HG02798 (cell line): ENCODE measurements at regions not wholly inside any gene's neighbourhood (a gene's known extent, or its start where the extent isn't known, plus 50 kb on each side); places are given as distances from the start of the nearest gene placed in this dataset.

ENCODE experiments used
- ATAC-seq: cut with Tn5 transposase; IDR thresholded peaks from one replicate; pipeline ENCODE4 v1.9.1; 2021; ENCODE audit warnings: mild to moderate bottlenecking; ENCODE audit not compliant: unreplicated experiment, poor library complexity

DNA sequence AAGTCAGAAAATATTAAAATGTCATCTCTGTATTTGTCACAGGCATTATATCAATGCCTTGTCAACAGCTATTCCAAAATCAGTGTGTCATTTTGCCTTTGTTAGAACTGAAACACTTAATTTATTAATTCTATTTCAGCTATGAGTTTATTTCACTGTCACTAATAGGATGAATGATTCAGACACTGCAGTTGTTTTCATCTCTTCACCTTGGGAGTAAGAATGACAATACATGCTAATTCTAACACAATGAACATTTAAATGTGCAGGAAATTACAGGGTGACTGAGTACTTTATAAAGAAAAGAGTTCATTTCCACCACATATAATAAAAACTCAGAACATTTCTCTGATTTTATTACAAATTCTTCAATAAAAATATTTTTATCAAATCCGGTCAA is 109.7 kb downstream of the P2RY1 start:
- no peak for ATAC-seq

DNA sequence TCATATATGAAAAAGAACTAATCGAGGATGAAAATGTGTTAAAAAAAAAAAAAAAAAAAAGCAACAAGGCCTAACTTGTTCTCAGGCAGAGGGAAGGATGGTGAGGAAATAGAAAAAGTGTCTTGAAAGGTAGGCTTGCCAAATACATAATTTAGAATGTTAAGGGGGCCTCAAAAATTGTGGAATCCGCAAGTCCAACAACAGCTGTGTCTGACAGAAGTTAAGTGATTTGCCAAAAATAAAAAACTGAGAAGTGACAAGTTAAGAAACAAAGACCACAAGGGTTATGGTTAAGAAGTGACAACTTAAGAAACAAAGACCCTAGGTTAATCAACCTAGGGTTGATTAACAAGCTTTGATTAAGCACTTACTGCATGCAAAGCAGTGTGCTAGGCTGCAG is 110.6 kb downstream of the P2RY1 start:
- no peak for ATAC-seq

DNA sequence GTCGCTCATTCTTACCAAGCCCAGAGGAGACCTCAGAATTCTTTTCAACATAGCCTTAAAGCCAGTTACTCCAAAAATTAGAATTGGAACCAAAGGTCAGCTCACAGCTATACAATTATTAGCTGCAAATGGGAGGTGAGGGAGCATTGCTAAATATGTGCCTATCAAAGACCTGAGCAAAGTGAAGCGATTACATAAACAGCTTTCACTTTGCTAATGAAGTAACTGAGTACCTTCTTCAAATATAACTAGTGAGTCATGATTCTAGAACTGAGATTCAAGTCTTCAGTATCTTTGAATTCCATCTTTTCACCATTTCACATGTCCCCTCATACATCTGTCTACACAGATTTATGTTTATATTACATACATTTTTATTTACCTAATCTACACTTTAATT is 122.6 kb downstream of the P2RY1 start:
- no peak for ATAC-seq

DNA sequence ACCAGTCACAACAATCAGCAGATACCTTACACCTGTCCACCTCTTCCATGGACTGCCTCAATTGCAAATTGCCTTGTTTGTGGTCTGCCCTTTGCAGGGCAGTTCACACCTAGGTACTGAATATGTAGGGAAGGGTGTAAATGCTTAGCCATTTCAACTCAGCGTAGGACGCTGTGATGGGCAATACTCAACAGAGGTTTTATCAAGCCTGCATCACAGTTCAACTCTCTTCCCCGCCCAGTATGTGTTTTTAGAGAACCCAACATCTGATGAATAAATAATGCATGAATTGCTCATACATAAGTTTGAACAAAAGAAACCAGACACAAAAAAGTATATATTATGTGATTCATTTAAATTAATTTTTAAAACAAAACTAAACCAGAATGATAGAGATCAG is 124.4 kb downstream of the P2RY1 start:
- no peak for ATAC-seq

DNA sequence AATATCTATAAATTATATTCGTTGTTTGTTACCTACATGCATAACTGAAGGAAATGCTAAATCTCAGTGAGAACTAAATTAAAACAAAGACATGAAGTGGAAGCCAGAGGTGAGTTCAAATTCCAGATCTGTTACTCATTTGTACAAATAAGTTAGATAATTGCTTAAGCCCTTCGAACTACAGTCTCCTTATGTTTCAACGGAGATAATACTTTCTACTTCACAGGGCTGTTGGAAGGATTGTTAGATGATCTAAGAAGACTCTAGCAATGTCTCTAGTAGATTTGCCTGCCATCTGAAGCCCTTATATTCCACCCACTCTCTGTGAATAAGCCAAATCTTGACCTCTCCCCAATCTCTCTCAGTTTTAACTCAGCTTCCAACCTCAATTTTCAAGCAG is 125.8 kb downstream of the P2RY1 start:
- no peak for ATAC-seq

DNA sequence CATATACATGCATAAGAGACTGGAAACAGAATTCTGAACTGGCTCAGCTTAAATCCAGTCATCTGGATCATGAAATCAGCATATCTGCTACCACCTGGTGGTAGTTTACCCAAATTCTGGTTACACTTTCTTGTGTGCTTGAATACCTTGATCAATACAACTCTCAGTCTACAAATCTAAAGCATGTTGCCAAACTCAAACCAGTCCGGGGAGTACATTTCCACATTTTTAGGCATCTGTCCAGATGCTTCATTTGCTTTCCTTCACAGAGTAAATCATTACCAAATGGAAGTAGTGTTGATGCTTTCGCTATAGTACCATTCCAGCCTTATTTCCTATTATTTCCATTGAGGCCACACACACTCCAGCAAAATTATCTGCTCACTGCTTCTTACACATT is 126.4 kb downstream of the P2RY1 start:
- peak; percentile 56 for ATAC-seq

DNA sequence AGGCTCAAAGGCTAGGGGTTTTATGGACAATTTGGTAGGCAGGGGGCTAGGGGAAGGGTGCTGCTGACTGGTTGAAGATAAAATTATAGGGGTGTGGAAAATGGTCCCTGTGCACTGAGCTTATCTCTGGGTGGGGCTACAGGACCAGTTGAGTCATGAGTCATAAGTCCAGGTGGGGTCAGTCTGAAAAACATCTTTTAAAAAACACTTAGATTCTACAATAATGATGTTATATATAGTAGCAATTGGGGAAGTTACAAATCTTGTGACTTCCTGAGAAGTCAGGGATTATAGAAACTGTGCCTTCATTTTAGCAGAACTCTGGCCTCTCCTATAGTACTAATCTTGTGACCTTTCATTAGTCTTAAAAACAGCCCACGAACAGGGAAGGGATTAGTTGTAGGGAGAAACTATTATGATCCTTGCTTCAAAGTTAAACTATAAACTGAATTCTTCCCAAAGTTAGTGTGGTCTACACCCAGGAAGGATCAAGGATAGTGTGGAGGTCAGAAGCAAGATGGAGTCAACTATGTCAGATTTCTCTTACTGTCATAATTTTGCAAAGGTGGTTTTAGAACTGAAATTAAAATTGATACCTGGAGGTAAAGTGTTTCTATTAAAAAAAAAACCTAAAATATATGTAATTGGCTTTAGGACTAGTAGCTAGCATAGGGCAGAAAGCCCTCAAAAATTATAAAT is 130.1 kb downstream of the P2RY1 start:
- no peak for ATAC-seq

DNA sequence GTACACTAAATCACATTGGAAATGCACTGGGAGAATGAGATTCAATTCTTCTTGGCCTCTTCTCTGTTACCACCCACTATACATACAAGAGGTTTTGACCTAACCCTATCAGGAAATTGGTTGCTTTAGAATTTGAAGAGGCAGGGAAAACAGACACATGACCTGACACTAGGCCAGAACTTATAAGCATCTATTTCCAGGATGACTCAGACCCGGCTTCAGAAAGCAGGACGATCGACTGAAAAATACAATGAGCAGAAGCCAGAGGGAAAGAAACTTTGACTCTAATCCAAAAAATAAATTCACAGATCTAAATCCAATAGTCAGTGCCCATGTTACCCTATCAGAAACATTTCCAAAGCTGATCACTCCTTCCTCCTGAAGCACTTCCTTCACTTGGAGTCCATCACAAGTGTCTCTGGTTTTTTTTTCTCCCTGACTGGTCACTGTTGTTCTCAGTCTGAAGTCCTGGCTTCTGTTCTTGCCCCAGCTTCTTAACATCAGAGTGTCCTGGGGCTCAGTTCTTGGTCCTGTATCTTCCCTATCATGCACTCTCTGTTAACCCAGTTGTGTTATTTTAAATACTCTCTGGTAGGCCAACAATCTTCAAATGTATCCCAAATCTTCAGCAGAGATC is 133.6 kb downstream of the P2RY1 start:
- no peak for ATAC-seq

DNA sequence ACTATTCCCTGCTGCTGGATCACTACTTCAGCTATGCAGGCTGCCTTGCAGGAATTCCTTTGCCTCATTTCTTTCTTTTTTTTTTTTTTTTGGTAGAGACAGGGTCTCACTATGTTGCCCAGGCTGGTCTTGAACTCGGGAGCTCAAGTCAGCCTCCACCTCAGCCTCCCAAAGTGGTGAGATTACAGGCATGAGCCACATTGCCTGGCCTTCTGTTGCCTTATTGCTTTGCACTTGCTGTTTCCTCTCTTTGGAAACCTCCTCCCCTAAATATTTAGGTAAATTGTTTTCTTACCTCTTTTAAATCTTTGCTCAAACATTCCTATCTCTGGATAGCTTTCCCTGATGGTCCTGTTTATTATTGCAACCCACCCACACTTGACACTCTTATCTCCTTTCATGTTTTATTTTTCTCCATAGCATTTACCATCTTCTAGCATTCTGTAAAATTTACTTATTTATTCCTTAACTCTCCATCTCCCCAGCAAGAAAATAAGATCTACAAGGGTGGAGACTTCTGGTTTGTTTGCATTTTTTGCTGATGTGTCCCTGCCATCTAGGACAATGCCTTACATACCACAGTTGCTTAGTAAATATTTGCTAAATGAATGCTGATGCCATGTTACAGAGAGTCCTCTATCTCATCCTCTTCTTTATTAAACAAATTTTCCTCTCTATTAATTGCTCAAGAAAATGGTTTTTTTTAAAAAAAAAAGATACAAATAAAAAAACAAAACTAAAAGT is 134.8 kb downstream of the P2RY1 start:
- no peak for ATAC-seq

DNA sequence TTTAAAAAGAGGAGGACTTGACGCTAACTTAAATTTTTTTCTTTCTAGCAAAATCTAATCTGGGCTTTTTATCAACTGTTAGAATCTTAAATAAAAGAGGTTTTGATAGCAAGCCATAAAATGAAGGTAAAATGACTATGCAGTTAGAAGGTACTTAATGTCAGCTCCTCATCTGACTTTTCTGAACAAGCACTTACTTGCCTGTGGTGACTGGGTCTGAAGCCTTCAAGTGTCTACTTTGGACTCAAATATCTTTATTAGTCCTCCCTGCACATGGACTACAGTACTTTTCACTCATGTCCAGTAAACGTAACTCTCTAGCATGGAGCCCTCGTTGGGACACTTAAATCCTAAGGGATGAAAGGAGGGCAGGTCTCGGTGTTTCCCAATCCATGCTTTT is 135.9 kb downstream of the P2RY1 start:
- ATAC-seq, result no peak

DNA sequence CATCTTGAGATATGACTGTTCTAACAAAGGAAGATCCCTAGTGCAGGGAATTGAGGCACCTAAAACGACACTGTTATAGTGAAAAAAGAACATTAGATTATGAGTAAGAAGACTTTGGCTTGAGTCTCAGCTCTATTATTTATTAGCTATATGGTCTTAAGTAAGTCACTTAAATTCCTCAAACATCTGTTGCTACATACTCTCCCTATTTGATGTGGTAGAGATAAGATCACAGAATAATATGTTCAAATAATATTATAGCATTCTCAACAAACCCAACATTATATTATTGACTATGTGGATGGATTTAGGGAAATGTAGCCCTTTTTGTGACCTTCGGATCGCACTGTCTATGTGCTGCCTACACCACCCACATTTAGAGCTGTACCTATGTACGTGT is 136.9 kb downstream of the P2RY1 start:
- no peak for ATAC-seq

DNA sequence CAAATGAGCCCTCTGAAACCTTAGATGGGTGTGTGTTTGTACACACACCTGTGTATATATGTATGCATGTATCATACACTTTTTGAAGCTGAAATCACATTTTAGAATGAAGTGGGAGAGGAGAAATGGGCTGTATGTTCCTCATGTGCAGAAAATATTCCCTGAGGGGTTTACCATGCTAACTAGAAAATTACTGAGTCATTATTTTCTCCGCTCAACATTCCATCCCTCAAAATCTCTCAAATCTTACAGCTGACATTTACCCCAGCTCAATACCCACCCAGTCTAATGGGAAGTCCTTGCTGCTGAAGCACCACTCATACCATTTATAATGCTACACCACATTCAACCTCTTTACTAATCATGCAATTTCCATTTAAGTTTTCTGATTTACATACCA is 138.6 kb downstream of the P2RY1 start:
- ATAC-seq, result no peak

DNA sequence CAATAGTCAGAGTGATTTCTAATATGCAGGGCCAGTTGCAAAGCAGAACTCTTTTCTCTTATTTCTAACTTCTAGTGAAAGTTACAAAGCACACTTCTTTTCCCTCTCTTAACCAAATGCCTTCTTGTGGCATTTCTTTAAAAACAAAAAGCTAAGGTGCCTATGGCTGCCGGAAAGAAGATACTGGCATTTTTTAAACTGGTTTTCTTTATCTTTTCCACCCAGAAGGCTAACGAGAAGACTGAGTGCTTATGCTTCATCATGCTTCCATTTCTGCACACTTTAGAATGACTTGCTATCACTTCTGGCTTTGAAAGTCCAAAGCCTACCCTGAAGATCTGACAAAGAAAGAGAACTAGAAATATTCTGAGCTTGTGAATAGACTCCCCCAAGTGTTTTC is 141.3 kb downstream of the P2RY1 start:
- no peak for ATAC-seq

DNA sequence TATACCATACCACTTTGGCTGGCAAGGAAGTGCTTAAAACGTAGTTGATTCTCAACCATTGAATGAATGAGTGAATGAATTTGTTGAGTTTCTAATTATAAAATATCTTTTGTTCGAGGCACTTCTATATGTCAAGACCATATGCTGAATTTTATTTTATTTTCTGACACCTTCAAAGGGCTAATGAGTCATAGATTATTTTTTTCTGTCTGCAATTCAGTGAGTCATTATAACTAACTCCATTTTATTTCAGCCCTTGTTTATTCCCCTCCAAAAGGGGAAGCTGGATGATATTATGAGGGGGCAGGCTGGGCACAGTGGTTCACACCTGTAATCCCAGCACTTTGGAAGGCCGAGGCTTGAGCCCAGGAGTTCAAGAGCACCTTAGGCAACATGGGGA is 142.4 kb downstream of the P2RY1 start:
- no peak for ATAC-seq

DNA sequence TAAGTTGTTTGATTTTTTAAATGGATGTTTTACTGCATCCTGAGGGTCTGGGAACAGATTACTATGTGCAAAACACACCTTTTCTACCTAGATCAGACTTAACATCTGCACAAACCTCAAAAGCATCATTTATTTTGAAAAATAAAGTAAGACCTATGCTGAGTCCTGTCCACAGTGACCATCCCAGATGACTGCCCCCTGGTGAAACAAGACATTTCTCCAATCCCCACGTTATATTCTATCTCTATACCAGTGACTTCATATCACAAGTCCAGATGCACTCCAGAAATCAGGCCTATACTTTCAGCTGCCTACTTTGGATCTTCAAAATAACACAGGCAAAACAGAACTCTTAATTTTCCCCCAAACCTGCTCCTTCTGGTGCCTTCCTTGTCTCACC is 143.2 kb downstream of the P2RY1 start:
- no peak for ATAC-seq

DNA sequence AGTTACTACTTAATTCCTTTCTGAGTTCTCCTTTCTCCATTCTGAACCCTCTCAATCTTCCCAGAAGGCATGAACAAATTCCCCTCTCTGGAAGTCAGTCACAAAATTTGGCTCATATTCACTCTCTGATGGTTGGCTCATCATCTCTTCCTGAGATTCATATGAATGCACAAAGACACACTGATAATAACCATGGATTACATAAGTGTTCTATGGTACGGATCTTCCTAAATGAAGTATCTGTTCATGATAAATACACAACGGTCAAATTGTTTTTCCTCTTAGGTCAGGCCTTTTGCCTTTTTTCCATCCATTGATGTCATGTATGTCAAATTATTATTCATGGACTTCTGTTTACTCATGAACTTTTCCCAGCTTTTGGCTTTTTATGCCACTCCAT is 162.6 kb downstream of the P2RY1 start:
- ATAC-seq, result no peak

DNA sequence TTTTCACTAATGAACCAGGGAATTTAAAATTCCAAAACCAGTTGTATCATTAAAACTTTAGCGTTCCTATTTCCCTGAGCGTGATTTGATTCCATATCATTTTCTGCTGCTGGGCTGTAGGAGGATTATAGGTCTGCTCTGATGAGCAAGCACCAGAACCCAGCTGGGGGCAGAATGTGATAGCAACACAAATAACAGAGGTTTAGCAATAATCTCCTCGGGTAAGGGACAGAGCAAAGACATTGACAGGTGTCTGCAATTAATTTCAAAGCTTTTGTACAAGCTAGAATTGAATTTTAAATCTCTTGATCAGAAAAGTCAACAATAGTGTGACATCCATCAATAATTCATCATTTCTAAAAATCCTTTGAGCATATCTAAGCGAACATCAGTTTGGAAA is 163.4 kb upstream of the RAP2B start:
- no peak for ATAC-seq

DNA sequence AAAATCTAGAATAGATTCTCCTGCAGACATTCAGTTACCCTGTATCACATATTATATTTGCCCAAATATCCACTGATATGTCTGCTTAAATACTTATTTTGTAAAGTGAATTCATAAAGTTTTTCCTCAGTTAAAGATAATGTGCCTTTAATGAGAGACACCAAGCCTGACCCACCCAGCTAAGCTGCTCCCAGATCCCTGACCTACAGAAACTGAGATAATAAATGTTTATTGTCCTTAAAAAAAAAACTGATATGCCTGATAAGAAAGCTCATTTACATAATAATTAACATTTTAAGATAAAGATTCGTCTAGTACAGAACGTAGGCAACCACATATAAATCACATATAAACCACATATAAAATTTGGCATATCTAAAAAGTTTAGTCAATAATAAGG is 161.7 kb upstream of the RAP2B start:
- no peak for ATAC-seq

DNA sequence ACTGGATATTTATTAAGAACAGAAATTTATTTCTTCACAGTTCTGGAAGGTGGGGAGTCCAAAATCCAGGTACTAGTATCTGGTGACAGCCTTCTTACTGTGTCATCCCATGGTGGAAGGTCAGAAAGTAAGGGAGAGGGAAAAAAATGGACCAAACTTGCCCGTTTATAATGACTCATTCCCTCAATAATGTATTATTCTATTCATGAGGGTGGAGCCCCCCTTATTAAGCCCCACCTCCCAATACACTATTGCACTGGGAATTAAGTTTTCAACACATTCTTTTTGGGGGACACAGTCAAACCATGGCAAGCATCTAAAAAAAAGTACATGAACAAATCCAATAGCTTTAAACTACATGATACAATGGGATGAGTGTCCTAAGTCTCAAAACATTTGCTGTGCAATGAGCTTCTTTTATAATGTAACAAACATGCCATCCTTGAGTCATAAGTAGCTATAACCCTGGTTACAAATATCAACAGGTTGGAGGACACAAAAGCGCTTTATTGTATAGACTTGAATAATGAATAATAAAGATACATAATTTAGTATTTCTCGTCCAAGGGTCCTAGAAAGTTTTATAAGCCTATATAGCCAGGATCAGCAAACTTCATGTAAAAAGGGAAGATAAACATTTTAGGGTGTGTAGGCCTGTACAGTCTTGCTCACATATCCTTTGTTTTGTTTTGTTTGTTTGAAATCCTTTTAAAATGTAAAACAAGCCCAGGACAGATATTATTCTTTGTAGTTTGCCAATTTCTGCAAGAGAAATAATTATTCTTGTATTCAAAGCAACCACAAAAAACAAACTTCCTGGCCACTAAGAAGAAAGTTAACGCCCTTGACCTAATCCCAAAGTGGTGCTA is 160.6 kb upstream of the RAP2B start:
- ATAC-seq, result no peak

DNA sequence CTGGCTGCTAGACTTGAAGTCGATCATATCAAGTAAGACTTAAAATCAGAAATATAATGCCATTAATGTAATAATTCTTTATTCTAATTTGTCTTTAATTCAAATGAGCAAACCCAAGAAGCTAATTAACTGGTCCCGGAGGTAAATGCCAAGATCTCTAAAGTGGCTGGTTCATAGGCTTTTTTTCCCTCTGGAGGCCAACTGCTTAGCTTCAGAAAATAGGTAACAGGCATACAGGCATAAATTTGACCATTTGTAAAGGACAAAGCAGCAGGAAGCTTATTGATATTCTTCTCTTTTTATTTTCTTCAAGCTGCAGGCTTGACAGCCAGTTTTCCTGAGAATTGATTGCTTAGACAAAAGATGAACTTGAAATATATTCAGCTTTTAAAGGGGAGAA is 158.6 kb upstream of the RAP2B start:
- no peak for ATAC-seq

DNA sequence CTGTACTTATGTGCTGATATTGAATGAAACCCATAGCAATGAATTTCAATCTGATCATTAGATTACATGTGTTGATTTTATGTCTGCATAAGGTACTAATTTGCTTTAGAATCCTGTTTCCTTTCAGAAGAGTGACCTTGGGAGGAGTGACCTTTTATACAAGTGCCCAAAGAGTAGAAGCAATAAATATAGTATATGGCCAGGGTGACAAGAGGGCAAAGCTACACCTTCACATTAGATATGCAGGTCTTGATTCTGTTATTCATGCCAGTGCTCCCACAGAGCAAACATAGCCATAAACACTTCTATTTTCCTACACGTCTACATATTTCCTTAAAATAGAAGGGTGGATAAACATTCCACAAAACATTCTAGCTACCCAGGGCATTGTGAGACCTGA is 158.2 kb upstream of the RAP2B start:
- no peak for ATAC-seq
